Stromal cell of bone marrow (primary cell): ENCODE measurements at regions not wholly inside any gene's neighbourhood (a gene's known extent, or its start where the extent isn't known, plus 50 kb on each side); places are given as distances from the start of the nearest gene placed in this dataset.
"Not testable (repeated sequence)": the region's sequence is repeated elsewhere in the genome, so short reads cannot be mapped to it uniquely, and the experiment has no call there.

Source experiments
- DNase-seq: peaks from one replicate; pipeline ENCODE4 v3.0.0-alpha.2; 2012; ENCODE audit warnings: low read depth

GRCh38 chr4:137955595-137955994 lies 286.6 kb downstream of the SLC7A11 start:
- DNase-seq, result no peak

- peak; percentile 60 for DNase-seq
Measured at GRCh38 chr4:137952116-137952515, 290.0 kb downstream of the SLC7A11 start.

GRCh38 chr4:137950286-137950685 lies 291.9 kb downstream of the SLC7A11 start:
- no peak for DNase-seq

DNA sequence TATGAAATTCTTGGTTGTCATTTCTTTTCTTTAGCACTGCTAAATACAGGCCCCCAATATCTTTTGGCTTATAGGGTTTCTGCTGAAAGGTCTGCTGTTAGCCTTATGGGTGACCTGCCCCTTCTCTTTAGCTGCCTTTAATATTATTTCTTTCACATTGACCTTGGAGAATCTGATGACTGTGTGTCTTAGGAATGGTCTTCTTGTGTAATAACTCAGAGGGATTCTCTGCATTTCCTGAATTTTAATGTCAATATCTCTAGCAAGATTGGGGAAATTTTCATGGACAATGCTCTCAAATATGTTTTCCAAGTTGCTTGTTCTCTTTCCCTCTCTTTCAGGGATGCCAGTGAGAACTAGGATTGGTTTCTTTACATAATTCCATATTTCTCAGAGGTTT lies 292.4 kb downstream of the SLC7A11 start:
- DNase-seq, result no peak

- DNase-seq, result no peak
Measured at GRCh38 chr4:137946453-137947174, 295.5 kb downstream of the SLC7A11 start.

- DNase-seq, result not testable (repeated sequence)
Measured at GRCh38 chr4:137942815-137943214, 299.3 kb downstream of the SLC7A11 start.

DNA sequence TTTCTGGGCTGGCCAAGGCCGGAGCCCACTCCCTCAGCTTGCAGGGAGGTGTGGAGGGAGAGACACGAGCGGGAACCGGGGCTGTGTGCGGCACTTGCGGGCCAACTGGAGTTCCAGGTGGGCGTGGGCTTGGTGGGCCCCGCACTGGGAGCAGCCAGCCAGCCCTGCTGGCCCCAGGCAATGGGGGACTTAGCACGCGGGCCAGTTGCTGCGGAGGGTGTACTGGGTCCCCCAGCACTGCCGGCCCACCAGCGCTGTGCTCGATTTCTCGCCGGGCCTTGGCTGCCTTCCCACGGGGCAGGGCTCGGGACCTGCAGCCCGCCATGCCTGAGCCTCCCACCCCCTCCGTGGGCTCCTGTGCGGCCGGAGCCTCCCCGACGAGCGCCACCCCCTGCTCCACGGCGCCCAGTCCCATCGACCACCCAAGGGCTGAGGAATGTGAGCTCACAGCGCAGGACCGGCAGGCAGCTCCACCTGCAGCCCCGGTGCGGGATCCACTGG lies 300.1 kb downstream of the SLC7A11 start:
- DNase-seq, result not testable (repeated sequence)

GRCh38 chr4:137934911-137935310 lies 307.2 kb downstream of the SLC7A11 start:
- DNase-seq, result no peak

DNA sequence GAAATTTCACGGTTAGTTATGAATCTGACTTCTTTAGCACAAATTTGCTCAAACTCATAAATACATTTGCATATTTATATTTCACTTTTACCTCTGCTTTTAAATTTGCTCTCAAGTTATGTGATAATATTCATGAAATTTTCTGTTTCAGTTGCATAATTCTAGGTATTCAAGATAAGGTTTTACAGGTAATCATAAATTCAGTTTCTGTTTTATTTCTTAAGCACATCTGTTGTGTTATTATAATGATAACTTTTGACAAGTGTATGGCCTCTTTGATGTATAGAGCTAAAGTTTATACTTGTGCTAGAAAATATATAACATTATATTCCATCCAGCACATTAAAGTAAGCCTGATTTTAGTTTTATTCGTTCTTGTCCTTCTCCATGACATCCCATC lies 308.1 kb downstream of the SLC7A11 start:
- no peak for DNase-seq

DNA sequence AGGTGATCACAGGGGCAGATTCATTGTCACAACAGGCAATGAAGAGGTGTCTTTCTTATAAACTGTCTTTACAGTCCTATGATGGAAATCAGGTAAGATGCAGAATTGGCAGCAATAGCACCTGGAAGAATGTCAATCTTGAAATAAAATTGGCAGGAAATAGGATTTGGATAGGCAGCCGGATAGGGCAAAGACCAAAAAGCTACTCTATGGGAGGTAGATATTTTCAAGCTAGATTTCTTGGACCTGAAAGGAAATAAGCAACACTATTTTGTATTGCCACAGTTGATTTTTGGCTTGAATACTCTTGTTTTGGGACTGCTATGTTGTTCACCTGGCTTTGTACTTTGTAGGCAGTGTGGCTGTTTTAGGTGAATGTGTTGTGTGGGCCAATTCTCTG lies 314.2 kb downstream of the SLC7A11 start:
- DNase-seq, result no peak

DNA sequence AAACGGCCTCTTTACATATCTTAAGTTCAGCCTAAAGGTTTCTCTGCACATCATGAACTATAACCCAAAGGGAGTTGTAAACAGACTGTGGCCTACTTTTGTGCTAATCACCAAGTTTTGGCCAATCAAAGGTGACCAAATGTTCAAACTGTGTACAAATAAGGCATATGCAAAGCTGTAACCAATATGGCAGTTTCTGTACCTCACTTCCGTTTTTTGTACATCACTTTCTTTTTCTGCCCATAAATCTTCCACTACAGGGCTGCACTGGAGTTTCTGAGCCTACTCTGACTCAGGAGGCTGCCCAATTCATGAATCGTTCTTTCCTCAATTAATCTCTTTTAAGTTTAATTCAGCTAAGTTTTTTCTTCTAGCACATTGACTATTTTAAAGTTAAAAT lies 318.7 kb downstream of the SLC7A11 start:
- no peak for DNase-seq

DNA sequence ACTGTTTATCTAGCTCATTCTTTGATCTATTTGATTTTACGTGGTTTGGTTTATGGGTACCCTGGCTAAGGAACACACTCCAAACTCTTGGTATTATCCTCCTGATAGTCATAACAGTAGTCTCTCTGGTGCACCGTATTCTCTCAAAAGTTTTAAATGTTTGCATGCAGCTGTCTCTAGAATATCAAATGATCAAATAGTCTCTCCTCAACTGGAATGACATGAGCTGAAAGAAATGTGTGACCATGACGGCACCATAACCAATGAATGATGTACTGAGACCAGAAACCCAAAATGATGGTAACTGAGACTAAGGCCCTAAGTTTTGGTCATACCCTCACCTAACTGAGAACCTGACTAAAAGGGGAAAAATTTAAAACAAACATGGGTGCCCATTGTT lies 319.4 kb downstream of the SLC7A11 start:
- DNase-seq, result no peak

DNA sequence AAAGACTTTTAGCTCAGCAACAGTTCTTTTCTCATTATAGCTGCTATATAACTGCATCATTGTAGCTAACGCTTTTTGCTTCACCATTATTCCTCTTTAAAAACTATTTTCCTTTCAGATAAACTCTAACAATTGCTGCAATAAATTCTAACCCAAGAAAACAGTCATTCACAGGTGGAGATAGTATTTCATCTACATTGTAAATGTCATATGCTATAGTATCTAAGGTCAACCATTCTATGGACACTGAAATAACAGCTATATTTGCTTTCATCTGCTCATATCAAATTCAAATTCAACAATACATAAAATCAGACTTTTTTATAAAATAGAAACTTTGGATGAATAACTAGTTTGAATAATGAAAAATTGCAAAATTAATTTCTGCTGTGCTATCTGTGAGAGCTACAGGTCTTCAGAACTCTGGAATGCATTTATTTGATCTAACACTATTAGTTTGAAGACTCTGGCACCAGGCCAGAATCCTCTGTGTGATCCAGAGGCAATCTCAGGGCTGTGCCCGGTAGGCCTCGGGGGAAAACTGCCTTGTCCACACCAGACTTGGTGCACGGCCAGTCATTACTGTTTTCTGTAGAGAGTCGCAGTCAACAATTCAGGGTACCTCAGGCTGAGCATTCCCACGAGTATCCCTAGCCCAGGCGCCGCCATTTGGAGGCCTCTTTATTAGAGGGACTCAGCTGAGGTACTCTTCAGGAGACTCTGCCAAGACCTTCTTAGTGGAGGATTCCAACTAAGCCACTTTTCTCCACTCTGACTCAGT lies 332.4 kb downstream of the SLC7A11 start:
- DNase-seq, result no peak

- DNase-seq, result no peak
Measured at GRCh38 chr4:137905930-137906329, 336.2 kb downstream of the SLC7A11 start.

DNA sequence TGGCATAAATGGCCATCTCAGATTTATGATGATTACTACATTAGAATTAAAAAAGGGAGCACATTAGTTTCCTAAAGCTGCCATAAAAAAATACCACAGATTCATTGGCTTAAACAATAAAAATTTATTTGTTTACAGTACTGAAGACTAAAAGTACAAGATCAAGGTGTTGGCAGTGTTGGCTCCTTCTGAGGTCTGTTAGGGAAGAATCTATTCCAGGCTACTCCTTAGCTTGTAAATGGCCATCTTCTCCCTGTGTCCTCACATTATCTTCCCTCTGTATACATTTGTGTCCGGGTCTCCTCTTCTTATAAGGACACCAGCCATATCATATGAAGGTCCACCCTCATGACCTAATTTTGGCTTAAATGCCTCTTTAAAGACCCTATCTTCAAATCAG lies 341.0 kb downstream of the SLC7A11 start:
- DNase-seq, result no peak

DNA sequence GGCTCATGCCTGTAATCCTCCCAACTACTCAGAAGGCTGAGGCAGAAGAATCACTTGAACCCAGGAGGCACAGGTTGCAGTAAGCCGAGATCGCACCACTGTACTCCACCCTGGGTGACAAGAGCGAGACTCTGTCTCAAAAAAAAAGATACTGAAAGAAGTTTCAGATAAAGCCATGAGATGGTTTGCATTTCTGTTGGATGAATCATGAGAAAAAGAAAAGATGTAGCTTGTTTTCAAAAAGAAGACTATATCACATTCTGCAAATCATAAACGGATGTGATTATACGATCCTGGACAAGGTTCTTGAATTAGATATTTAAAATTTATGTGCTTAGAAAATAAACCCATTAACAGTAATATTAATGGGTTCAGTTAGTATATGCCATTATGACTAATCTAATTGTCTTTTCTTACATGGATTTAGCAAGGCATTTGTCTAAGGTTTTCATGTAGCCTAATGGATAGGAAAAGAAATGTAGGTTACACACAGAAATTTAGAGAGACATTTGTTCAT lies 345.9 kb downstream of the SLC7A11 start:
- no peak for DNase-seq

- not testable (repeated sequence) for DNase-seq
Measured at GRCh38 chr4:137895515-137895914, 346.6 kb downstream of the SLC7A11 start.

GRCh38 chr4:137892134-137892533 lies 350.0 kb downstream of the SLC7A11 start:
- no peak for DNase-seq

- DNase-seq, result no peak
Measured at GRCh38 chr4:137890812-137891211, 351.3 kb downstream of the SLC7A11 start.

- DNase-seq, result no peak
Measured at GRCh38 chr4:137881641-137882040, 349.3 kb upstream of the PCDH18 start.

- not testable (repeated sequence) for DNase-seq
Measured at GRCh38 chr4:137868067-137868466, 335.8 kb upstream of the PCDH18 start.

GRCh38 chr4:137866671-137867070 lies 334.4 kb upstream of the PCDH18 start:
- no peak for DNase-seq

- DNase-seq, result peak; percentile 25
Measured at GRCh38 chr4:137861682-137862081, 329.4 kb upstream of the PCDH18 start.
